ENCODE measurements at regions not wholly inside any gene's neighbourhood (a gene's known extent, or its start where the extent isn't known, plus 50 kb on each side); places are given as distances from the start of the nearest gene placed in this dataset.

DNA sequence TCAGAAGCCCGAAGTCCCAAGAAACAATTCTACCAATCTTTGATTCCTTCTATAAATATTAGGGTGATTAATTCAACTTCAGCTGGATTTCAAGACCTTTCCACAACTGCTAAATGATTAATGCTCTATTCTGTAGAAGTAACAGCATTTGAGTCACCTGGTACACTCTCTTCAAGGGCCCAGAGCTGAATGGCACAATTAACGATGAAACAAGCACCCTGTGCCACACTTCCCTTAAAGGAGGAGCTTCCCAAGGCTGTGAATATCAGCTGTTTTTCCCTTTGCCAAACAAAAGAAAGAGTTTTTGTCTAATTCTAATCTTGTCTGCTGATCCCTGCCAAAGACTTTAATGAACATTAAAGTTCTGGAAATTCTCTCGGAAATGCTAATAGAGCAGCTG is 56.0 kb downstream of the BOD1L2 start:
- in situ Hi-C loops (cut with HindIII; ENCODE audit: low pct_unique_long_range_greater_than_20kb, low sequenced_read_pairs): no loop called here
- TF ChIP-seq JUND (IDR thresholded peaks at IDR 0.05; ENCODE audit: low read depth): no peak
- no peak for DNase-seq (ENCODE audit: low read depth in 1 of 2, low spot score in 1 of 2)

DNA sequence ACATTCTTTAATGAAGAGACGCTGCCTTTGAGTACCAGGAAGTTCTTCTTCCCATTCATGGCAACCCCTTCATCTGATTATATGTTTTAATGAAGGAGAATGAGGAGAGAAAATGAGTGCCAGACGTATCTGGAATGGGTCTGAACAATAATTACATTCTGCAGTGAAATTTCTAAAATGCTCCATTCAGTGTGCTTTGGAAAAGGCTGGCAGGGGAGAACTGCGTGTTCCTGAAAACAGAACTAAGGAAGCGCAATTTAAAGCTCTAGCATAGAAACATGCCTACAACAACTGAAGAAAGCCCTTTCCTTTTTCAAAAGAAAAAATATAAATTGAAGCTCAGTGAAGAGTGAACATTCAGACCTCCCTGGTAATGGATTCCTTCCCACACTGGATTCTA is 58.8 kb downstream of the BOD1L2 start:
- DNase-seq (ENCODE audit: low read depth in 1 of 2, low spot score in 1 of 2): no peak
- no peak for TF ChIP-seq JUND (IDR thresholded peaks at IDR 0.05; ENCODE audit: low read depth)
- in situ Hi-C loops (cut with HindIII; ENCODE audit: low pct_unique_long_range_greater_than_20kb, low sequenced_read_pairs): no loop called here

DNA sequence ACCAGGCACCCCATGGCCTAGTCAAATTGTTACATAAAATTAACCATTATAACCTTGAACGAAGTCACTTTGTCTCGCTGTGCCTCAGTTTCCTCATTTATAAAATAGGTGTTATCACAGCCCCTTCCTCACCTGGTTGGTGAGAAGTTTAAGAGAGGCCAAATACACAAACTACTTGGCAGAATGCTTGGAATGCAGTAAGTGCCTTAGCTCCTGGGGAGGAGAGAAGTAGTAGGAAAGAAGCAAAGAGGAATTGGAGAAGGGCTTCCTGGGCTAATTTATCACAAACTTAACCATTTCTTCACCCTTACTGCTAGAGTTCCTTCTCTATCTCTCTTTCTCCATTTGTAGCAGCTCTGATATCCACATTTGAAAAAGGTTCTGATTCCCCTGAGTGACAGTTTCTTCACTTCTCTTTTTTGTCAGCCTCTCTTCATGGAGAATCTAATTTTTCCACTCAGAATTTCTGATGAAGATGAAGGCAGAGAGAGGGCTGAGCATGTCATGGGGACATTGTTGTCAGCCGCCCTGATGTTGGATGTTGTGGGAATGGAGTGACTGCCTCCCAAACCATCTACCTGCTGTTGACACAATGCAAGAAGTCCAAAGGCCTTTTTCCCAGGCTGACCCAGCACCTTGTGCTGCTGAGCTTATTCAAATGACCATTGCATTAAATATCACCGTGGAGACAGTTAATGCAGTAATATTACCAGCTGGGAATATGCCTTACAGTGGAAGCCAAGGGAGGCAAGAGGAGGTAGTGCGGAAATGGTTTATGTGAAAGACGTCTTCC is 60.4 kb downstream of the BOD1L2 start:
- TF ChIP-seq JUND (IDR thresholded peaks at IDR 0.05; ENCODE audit: low read depth): no peak
- no peak for DNase-seq (ENCODE audit: low read depth in 1 of 2, low spot score in 1 of 2)
- in situ Hi-C loops (cut with HindIII; ENCODE audit: low pct_unique_long_range_greater_than_20kb, low sequenced_read_pairs): no loop called here

DNA sequence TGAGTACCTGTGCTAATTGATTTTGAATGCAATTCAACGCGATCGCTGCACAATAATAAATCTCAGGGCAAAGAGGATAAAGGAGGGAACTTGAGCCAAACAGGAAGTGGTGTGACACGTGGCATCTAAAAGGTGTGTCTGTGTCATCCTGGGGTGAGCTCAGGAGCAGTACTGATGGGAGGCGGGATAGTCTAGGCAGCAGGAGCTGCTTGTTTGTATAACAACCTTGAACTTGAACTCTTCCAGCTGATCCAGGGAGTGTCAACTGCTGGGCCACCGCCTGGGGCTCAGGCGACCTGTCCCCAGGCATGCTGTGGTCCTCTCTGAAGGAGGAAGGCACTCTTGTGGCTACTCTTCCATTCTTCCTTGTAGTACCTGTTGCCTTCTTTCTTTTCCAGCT is 61.2 kb downstream of the BOD1L2 start:
- in situ Hi-C loops (cut with HindIII; ENCODE audit: low pct_unique_long_range_greater_than_20kb, low sequenced_read_pairs): no loop called here
- TF ChIP-seq JUND (IDR thresholded peaks at IDR 0.05; ENCODE audit: low read depth): no peak
- DNase-seq (ENCODE audit: low read depth in 1 of 2, low spot score in 1 of 2): no peak

DNA sequence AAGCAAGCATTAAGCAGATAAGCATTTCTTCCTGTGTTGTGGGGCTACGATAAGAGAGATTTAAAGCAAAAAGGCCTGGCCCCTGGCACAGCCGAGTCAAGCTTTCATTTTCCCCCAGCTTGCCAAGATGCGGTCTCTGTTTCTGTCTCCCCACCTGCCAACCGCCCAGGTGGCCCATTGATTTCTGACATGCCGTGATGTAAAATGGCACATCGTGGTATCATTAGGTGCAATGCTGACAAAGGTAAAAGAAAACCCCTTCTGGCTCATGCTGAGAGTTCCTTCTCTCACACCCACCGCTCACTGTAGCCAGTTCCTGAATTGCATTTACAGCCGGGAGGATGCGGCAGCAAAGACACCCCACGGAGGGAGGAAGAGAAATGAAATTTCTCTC is 62.8 kb downstream of the BOD1L2 start:
- no peak for TF ChIP-seq JUND (IDR thresholded peaks at IDR 0.05; ENCODE audit: low read depth)
- in situ Hi-C loops (cut with HindIII; ENCODE audit: low pct_unique_long_range_greater_than_20kb, low sequenced_read_pairs): no loop called here
- no peak for DNase-seq (ENCODE audit: low read depth in 1 of 2, low spot score in 1 of 2)

DNA sequence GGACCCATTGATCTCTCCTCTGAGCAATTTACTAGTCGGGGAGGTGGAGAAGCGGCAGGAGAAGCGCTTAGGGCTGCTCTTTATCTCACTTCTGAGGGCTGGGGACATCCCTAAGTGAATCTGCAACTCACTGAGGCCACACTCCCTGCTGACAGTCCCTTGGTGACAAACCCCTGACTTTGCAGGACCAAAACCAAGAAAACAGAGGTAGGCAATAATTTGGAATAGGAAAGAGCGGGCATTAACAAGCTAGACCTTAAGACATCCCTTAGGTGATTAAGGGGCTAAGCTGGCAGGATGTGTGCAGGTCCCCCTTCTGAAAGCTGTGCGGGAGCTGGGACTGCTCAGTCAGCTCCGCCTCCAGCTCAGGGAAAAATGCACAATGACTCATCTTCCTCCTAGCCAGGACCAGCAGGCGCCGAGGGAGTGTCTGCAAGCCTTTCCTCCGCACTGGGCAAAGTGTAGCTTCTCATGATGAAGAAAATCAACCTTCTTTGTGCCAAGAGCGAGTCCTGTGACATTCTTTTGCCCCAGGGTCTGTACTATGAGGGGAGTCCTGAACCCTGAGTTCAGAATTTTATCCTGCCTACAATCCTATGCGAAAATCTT is 63.3 kb downstream of the BOD1L2 start:
- in situ Hi-C loops (cut with HindIII; ENCODE audit: low pct_unique_long_range_greater_than_20kb, low sequenced_read_pairs): no loop called here

DNA sequence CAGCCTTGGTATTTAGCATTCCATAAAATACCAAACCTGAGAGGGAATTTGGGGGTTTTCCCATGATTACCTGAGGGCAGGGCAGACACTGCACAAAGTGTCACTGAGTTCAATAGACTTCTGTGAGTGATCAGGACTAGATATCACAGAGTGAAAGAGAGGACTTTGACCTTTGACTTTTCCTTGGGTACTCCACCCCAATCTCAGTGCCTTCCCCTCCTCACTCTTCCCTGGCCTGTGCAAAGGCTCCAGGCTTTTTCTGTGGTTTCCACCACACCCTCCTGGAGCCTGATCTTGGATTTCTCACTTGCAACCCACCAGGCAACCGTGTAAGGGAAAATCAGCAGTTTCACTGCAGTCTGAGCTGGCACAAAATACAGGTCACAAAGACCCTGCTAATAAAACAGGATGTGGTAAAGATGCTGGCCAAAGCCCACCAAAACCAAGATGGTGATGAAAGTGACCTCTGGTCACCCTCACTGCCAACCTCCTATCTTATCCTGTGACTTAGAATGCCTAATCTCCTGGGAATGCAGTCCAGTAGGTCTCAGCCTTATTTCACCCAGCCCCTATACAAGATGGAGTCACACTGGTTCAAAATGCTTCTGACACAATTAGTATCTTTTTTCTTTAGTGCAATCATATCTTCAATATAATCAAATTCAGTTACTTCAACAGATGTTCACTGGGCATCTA is 64.0 kb downstream of the BOD1L2 start:
- in situ Hi-C loops (cut with HindIII; ENCODE audit: low pct_unique_long_range_greater_than_20kb, low sequenced_read_pairs): no loop called here
- DNase-seq (ENCODE audit: low read depth in 1 of 2, low spot score in 1 of 2): no peak
- TF ChIP-seq JUND (IDR thresholded peaks at IDR 0.05; ENCODE audit: low read depth): no peak

More for the DNA sequence above, 63.3 kb downstream of the BOD1L2 start:
- DNase-seq (ENCODE audit: low read depth in 1 of 2, low spot score in 1 of 2): peak; percentile 6 to 51
- TF ChIP-seq JUND (IDR thresholded peaks at IDR 0.05; ENCODE audit: low read depth): no peak

DNA sequence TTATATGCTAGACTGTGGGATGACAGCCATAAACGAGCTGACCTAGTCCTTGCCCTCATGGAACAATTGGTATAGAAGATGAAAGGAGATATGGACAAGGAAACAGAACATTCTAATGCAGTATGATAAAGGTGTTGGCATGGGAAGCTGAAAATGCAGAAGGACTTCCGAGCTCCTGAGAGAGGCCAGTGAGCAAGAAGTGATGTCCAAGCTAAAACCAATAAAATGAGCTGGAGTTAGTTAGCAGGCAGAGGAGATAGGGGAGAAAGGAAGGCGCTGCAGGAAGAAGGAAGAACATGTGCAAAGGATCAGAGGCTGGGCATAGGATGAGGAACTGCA is 64.5 kb downstream of the BOD1L2 start:
- in situ Hi-C loops (cut with HindIII; ENCODE audit: low pct_unique_long_range_greater_than_20kb, low sequenced_read_pairs): no loop called here
- TF ChIP-seq JUND (IDR thresholded peaks at IDR 0.05; ENCODE audit: low read depth): no peak
- DNase-seq (ENCODE audit: low read depth in 1 of 2, low spot score in 1 of 2): no peak

DNA sequence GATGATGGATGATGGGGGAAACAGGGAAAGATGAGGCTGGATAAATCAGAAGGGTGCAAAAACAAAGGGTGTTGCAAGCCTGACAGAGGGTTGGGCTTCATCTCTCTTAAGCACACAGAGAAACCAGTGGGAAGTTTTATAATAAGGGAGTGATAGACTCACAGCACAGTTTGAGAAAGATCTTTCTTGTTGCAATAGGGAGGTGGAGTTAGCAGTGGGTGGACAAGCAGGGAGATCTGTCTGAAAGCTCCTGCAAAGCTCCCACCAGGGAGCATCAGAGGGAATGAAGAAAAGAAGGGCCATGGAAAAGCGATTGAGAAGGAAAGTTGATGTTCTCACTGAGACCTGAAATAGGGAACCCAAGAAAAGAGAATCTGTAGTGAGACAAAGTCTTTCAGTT is 64.9 kb downstream of the BOD1L2 start:
- TF ChIP-seq JUND (IDR thresholded peaks at IDR 0.05; ENCODE audit: low read depth): no peak
- DNase-seq (ENCODE audit: low read depth in 1 of 2, low spot score in 1 of 2): no peak
- in situ Hi-C loops (cut with HindIII; ENCODE audit: low pct_unique_long_range_greater_than_20kb, low sequenced_read_pairs): no loop called here

DNA sequence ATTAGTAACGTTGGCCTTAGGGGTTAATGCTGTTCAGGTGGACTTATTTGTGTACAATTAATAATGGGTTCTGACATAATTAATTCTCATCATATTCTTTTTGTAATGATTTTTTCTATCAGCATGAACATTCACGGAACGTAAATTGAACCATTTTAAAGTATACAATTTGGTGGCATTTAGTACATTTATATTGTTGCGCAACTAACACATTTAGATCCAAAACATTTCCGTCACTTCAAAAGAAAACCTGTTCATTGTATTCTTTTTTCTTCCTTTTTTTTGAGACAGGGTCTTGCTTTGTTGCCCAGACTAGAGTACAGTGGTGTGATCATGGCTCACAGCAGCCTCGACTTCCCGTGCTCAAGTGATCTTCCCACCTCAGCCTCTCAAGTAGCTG is 65.8 kb downstream of the BOD1L2 start:
- no peak for TF ChIP-seq JUND (IDR thresholded peaks at IDR 0.05; ENCODE audit: low read depth)
- in situ Hi-C loops (cut with HindIII; ENCODE audit: low pct_unique_long_range_greater_than_20kb, low sequenced_read_pairs): no loop called here
- no peak for DNase-seq (ENCODE audit: low read depth in 1 of 2, low spot score in 1 of 2)

DNA sequence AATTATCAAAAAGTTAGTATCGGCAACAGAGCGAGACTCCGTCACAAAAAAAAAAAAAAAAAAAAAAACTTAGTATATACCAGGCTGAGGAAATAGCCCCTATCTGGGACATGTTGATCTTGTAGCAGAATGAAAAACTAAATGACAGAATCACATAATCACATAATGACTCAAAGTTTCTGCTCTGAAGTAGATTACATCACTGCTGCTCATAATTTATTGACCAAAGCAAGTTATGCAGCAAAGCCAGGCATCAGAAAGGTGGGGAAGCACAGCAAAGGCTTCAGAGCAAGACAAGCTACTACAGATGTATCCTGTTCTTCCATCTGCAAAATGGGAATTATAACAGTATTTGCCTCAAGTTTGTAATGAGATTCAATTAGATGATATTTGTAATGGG is 68.1 kb downstream of the BOD1L2 start:
- in situ Hi-C loops (cut with HindIII; ENCODE audit: low pct_unique_long_range_greater_than_20kb, low sequenced_read_pairs): no loop called here
- TF ChIP-seq JUND (IDR thresholded peaks at IDR 0.05; ENCODE audit: low read depth): no peak
- no peak for DNase-seq (ENCODE audit: low read depth in 1 of 2, low spot score in 1 of 2)

DNA sequence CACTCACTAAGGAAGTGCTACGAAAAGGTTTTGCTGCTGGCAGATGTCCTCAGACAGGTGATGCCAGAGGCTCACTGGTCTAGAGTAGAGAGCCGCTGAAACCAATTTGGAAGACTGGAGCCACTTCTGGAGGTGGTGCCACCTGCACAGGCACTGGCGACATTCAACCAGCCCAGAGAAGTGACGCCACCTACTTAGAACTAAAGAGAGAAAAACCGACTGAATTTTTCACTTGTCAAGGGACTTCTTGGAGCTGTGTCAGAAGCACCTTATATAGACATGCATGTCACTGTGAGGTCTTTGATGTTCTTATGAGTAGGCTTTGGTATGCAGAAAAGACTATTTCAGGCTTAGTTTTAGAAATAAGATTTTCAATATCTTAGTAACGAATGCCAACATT is 71.4 kb downstream of the BOD1L2 start:
- DNase-seq (ENCODE audit: low read depth in 1 of 2, low spot score in 1 of 2): no peak
- in situ Hi-C loops (cut with HindIII; ENCODE audit: low pct_unique_long_range_greater_than_20kb, low sequenced_read_pairs): no loop called here
- no peak for TF ChIP-seq JUND (IDR thresholded peaks at IDR 0.05; ENCODE audit: low read depth)

DNA sequence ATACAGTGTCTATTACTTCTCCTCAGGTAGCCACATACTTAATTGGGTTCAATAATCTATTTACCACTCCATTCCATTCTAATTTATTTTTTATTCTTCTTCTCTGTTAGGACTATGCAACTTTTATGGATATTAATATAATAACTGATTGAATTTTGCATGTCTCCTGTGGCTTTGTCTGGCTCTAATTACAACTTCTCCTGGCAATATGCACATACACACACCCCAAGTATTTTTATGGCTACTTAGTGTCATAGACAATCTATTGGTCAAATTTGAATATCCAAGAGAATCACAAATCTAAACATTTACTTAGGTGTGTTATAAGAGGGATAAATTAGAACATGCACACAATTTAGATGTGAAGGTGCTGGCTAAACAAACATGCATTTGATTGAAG is 73.1 kb downstream of the BOD1L2 start:
- in situ Hi-C loops (cut with HindIII; ENCODE audit: low pct_unique_long_range_greater_than_20kb, low sequenced_read_pairs): no loop called here
- DNase-seq (ENCODE audit: low read depth in 1 of 2, low spot score in 1 of 2): no peak

More for the DNA sequence above, 73.1 kb downstream of the BOD1L2 start:
- no peak for TF ChIP-seq JUND (IDR thresholded peaks at IDR 0.05; ENCODE audit: low read depth)

All from T47D (cell line).